ENCODE measurements at regions not wholly inside any gene's neighbourhood (a gene's known extent, or its start where the extent isn't known, plus 50 kb on each side); places are given as distances from the start of the nearest gene placed in this dataset.

DNA sequence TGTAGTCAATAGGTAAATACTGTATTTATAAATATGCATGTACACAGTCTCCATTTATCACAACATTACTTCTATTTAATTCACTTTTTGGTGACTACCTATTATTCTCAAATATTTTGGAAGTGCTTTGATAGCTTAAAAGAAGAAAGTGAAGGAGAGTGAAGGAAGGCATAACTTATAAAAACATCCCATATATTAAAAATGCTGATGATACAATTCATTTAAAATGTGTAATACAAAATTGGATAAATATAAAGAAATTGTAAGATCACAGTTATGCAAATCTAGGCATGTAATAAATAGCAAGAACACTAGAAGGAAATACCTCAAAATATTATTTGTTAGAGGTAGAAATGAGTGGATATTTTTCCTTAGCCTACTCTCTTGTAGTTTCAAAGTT is 111.6 kb upstream of the ADTRP start:
- no peak for TF ChIP-seq EZH2 (IDR thresholded peaks at IDR 0.05)
- TF ChIP-seq, protein P1, sequence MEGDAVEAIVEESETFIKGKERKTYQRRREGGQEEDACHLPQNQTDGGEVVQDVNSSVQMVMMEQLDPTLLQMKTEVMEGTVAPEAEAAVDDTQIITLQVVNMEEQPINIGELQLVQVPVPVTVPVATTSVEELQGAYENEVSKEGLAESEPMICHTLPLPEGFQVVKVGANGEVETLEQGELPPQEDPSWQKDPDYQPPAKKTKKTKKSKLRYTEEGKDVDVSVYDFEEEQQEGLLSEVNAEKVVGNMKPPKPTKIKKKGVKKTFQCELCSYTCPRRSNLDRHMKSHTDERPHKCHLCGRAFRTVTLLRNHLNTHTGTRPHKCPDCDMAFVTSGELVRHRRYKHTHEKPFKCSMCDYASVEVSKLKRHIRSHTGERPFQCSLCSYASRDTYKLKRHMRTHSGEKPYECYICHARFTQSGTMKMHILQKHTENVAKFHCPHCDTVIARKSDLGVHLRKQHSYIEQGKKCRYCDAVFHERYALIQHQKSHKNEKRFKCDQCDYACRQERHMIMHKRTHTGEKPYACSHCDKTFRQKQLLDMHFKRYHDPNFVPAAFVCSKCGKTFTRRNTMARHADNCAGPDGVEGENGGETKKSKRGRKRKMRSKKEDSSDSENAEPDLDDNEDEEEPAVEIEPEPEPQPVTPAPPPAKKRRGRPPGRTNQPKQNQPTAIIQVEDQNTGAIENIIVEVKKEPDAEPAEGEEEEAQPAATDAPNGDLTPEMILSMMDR (IDR thresholded peaks at IDR 0.05), result no peak
- TF ChIP-seq EZH2phosphoT487 (IDR thresholded peaks at IDR 0.05), result no peak
- Histone ChIP-seq H3K27ac (no peak overlapping the region), H3K36me3 (no peaks in the 10 kb centered on the region), H3F3A (ENCODE audit: low read depth) (no peaks in the 10 kb centered on the region), H3K79me2 (ENCODE audit: low read depth) (no peaks in the 10 kb centered on the region), H3K4me2 (no peak overlapping the region), H3K9ac (no peak overlapping the region), H3K4me3 (no peak overlapping the region), H2AFZ (replicated peaks) (no peak overlapping the region), H4K20me1 (ENCODE audit: low read depth) (no peaks in the 10 kb centered on the region), H3K9me3 (ENCODE audit: low read depth) (no peaks in the 10 kb centered on the region), H3K4me1 (no peaks in the 10 kb centered on the region), H3K27me3 (no peaks in the 10 kb centered on the region)
- Mint-ChIP-seq H3K9me3 (no peaks in the 10 kb centered on the region), H3K4me1 (peaks cover 3% of the 10 kb centered on the region), H3K4me3 (no peak overlapping the region), H3K27ac (no peak overlapping the region), H3K27me3 (ENCODE audit: insufficient read depth, low read depth) (no peaks in the 10 kb centered on the region), H3K36me3 (no peaks in the 10 kb centered on the region)
- DNase-seq (ENCODE audit: low spot score), result no peak

DNA sequence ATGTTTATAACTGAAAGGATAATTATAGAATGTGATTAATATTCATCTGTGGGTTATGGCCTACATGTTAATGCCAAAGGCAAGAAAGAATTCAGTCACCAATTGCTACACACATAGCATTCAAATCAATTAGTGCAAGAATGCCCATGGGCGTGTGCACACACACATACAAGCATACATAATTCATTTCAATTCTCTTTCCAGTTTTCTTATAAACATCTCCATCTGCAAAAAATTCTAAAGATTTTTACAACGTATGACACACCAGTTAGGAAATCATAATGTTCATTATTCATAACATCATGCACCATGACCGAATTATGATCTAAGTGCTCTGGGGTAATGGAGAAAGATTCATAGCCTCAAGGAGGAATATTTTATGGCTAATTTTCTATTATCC is 111.0 kb upstream of the ADTRP start:
- H3K4me3 ChIP-seq, result no peak overlapping the region
- no peak for DNase-seq (ENCODE audit: low spot score)
- no peaks in the 10 kb centered on the region for H3K79me2 ChIP-seq (ENCODE audit: low read depth)
- Mint-ChIP-seq H3K36me3 (no peaks in the 10 kb centered on the region), H3K27ac (no peak overlapping the region), H3K27me3 (ENCODE audit: insufficient read depth, low read depth) (no peaks in the 10 kb centered on the region), H3K4me3 (no peak overlapping the region), H3K4me1 (peaks cover 3% of the 10 kb centered on the region), H3K9me3 (peaks cover under 1% of the 10 kb centered on the region)
- H3K4me2 ChIP-seq, result no peak overlapping the region
- no peak overlapping the region for H3K9ac ChIP-seq
- no peak overlapping the region for H3K27ac ChIP-seq
- no peak for TF ChIP-seq EZH2phosphoT487 (IDR thresholded peaks at IDR 0.05)
- TF ChIP-seq, protein P1 (IDR thresholded peaks at IDR 0.05), result no peak
- no peak for TF ChIP-seq EZH2 (IDR thresholded peaks at IDR 0.05)
- H4K20me1 ChIP-seq (ENCODE audit: low read depth), result no peaks in the 10 kb centered on the region
- no peak overlapping the region for H2AFZ ChIP-seq (replicated peaks)
- H3K27me3 ChIP-seq, result no peaks in the 10 kb centered on the region
- H3F3A ChIP-seq (ENCODE audit: low read depth), result no peaks in the 10 kb centered on the region
- H3K4me1 ChIP-seq, result no peaks in the 10 kb centered on the region
- no peaks in the 10 kb centered on the region for H3K9me3 ChIP-seq (ENCODE audit: low read depth)
- H3K36me3 ChIP-seq, result no peaks in the 10 kb centered on the region

DNA sequence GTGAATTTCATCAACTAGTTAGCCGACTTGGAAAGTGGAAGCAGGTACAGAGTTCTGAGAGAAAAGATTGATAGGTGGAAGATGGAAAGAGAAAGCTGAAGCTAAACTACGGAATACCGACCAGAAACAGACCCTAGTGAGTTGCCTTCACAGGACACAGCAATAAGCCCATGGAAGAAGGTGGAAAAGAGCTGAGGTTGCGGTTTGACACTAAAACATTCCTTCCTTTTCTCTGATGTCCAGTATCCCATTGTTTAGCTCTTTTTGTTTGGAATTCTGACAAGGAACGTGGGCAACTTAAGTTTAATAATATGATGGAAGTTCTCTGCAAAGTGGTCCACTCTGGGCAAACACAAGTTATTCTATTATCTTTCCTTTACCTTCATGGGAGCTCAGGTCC is 110.1 kb upstream of the ADTRP start:
- no peak overlapping the region for H3K4me3 Mint-ChIP-seq
- peaks cover 3% of the 10 kb centered on the region for H3K9me3 Mint-ChIP-seq
- H3K27me3 Mint-ChIP-seq (ENCODE audit: insufficient read depth, low read depth), result no peaks in the 10 kb centered on the region
- no peaks in the 10 kb centered on the region for H3K36me3 Mint-ChIP-seq
- no peaks in the 10 kb centered on the region for H3K79me2 ChIP-seq (ENCODE audit: low read depth)
- no peak overlapping the region for H3K27ac ChIP-seq
- H2AFZ ChIP-seq (replicated peaks), result no peak overlapping the region
- H3K4me1 ChIP-seq, result no peaks in the 10 kb centered on the region
- no peak overlapping the region for H3K27ac Mint-ChIP-seq
- no peak overlapping the region for H3K4me3 ChIP-seq
- no peaks in the 10 kb centered on the region for H3F3A ChIP-seq (ENCODE audit: low read depth)
- no peaks in the 10 kb centered on the region for H3K27me3 ChIP-seq
- no peaks in the 10 kb centered on the region for H3K36me3 ChIP-seq
- peaks cover under 1% of the 10 kb centered on the region for H3K4me1 Mint-ChIP-seq
- no peaks in the 10 kb centered on the region for H4K20me1 ChIP-seq (ENCODE audit: low read depth)
- TF ChIP-seq EZH2phosphoT487 (IDR thresholded peaks at IDR 0.05), result no peak
- TF ChIP-seq EZH2 (IDR thresholded peaks at IDR 0.05), result no peak
- TF ChIP-seq, protein P1 (IDR thresholded peaks at IDR 0.05), result no peak
- no peak overlapping the region for H3K9ac ChIP-seq
- no peak for DNase-seq (ENCODE audit: low spot score)
- H3K9me3 ChIP-seq (ENCODE audit: low read depth), result no peaks in the 10 kb centered on the region
- H3K4me2 ChIP-seq, result no peak overlapping the region

All from neural progenitor cell (in vitro differentiated cells).